ENCODE measurements at regions not wholly inside any gene's neighbourhood (a gene's known extent, or its start where the extent isn't known, plus 50 kb on each side); places are given as distances from the start of the nearest gene placed in this dataset.

GRCh38 chr10:60728056-60728455 is 50.2 kb upstream of the CDK1 start:
- intact Hi-C loops (cut with DNase I; ENCODE audit: low total_unique reads) = no loop called here
- no peak overlapping the region for H3K4me3 ChIP-seq (ENCODE audit: low read depth, poor library complexity, severe bottlenecking)
- 63 to 73% methylated on average over 5 of the region's 5 CpGs for WGBS, 2 donors
- DNase-seq (ENCODE audit: low spot score in 2 of 2) = no peak
- TF ChIP-seq POLR2A (IDR thresholded peaks at IDR 0.05) = no peak
- TF ChIP-seq, protein P1, sequence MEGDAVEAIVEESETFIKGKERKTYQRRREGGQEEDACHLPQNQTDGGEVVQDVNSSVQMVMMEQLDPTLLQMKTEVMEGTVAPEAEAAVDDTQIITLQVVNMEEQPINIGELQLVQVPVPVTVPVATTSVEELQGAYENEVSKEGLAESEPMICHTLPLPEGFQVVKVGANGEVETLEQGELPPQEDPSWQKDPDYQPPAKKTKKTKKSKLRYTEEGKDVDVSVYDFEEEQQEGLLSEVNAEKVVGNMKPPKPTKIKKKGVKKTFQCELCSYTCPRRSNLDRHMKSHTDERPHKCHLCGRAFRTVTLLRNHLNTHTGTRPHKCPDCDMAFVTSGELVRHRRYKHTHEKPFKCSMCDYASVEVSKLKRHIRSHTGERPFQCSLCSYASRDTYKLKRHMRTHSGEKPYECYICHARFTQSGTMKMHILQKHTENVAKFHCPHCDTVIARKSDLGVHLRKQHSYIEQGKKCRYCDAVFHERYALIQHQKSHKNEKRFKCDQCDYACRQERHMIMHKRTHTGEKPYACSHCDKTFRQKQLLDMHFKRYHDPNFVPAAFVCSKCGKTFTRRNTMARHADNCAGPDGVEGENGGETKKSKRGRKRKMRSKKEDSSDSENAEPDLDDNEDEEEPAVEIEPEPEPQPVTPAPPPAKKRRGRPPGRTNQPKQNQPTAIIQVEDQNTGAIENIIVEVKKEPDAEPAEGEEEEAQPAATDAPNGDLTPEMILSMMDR (IDR thresholded peaks at IDR 0.05) = no peak

DNA sequence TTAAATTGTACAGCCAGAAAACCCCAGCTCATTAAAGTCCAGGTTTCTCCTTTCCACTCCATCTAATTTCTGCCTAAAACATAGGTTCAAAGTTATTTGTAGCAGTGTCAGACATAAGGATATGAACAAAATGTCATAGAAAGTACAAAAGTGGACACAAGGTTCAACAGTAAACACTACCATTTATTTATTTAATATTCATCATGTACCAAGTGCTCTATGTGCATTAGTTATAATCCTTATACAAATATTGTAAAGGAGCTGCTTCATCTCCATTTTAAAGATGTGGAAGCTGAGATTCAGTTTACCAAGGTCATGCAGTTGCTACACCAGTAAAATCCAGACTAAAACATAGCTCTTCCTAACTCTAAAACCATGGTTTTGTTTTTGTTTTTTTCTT is 52.0 kb upstream of the CDK1 start:
- intact Hi-C loops (cut with DNase I; ENCODE audit: low total_unique reads) = no loop called here
- TF ChIP-seq POLR2A (IDR thresholded peaks at IDR 0.05) = no peak
- TF ChIP-seq, protein P1 (IDR thresholded peaks at IDR 0.05) = no peak
- no peak overlapping the region for H3K4me3 ChIP-seq (ENCODE audit: low read depth, poor library complexity, severe bottlenecking)
- DNase-seq (ENCODE audit: low spot score in 2 of 2) = no peak

GRCh38 chr10:60722623-60723022 is 55.7 kb upstream of the CDK1 start:
- WGBS, 2 donors = 49 to 58% methylated on average over 3 of the region's 3 CpGs
- intact Hi-C loops (cut with DNase I; ENCODE audit: low total_unique reads) = no loop called here
- no peak overlapping the region for H3K4me3 ChIP-seq (ENCODE audit: low read depth, poor library complexity, severe bottlenecking)
- no peak for DNase-seq (ENCODE audit: low spot score in 2 of 2)
- TF ChIP-seq POLR2A (IDR thresholded peaks at IDR 0.05) = no peak
- TF ChIP-seq, protein P1 (IDR thresholded peaks at IDR 0.05) = no peak

- H3K4me3 ChIP-seq (ENCODE audit: low read depth, poor library complexity, severe bottlenecking) = no peak overlapping the region
- DNase-seq (ENCODE audit: low spot score in 2 of 2) = no peak
- intact Hi-C loops (cut with DNase I; ENCODE audit: low total_unique reads) = no loop called here
- WGBS, 2 donors = 51 to 73% methylated on average over 1 of the region's 1 CpG
- no peak for TF ChIP-seq POLR2A (IDR thresholded peaks at IDR 0.05)
- TF ChIP-seq, protein P1 (IDR thresholded peaks at IDR 0.05) = no peak
Observed at GRCh38 chr10:60719721-60720120, 58.6 kb upstream of the CDK1 start.

DNA sequence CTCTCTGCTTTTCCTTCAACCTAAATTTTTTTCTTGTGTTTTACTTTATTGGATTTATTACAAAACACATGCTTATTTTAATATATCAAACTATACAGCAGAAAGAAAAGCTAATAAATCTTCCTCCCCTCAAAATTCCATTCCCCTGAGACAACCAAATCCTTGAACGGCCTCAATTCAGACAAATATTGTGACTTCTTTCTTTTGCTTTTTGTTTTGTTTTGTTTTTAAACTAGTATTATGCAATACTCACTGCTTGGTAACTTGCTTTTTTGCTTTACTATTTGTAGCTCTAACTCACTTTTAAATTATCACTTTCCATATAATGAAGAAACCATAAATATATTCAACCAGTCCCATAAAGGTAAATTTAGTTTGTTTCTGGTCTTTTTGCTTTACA is 59.4 kb upstream of the CDK1 start:
- H3K4me3 ChIP-seq (ENCODE audit: low read depth, poor library complexity, severe bottlenecking) = no peak overlapping the region
- TF ChIP-seq, protein P1 (IDR thresholded peaks at IDR 0.05) = no peak
- TF ChIP-seq POLR2A (IDR thresholded peaks at IDR 0.05) = no peak
- intact Hi-C loops (cut with DNase I; ENCODE audit: low total_unique reads) = no loop called here
- DNase-seq (ENCODE audit: low spot score in 2 of 2) = no peak
- WGBS, 2 donors = 20 to 36% methylated on average over 1 of the region's 1 CpG

- intact Hi-C loops (cut with DNase I; ENCODE audit: low total_unique reads) = no loop called here
- no peak for DNase-seq (ENCODE audit: low spot score in 2 of 2)
- no peak for TF ChIP-seq POLR2A (IDR thresholded peaks at IDR 0.05)
- TF ChIP-seq, protein P1 (IDR thresholded peaks at IDR 0.05) = no peak
- no peak overlapping the region for H3K4me3 ChIP-seq (ENCODE audit: low read depth, poor library complexity, severe bottlenecking)
Observed at GRCh38 chr10:60717852-60718251, 60.4 kb upstream of the CDK1 start.

Measured in lower leg skin (tissue), 4 donors.